Effector CD8-positive, alpha-beta T cell (primary cell): ENCODE measurements at regions not wholly inside any gene's neighbourhood (a gene's known extent, or its start where the extent isn't known, plus 50 kb on each side); places are given as distances from the start of the nearest gene placed in this dataset.
"Not testable (repeated sequence)": the region's sequence is repeated elsewhere in the genome, so short reads cannot be mapped to it uniquely, and the experiment has no call there.

Experiments
- DNase-seq: peaks from one replicate; lab custom pipeline; 2025; lab: John Stamatoyannopoulos, UW

GRCh38 chr7:6882321-6882721 lies 56.2 kb upstream of the CCZ1B start:
- DNase-seq, result not testable (repeated sequence)

DNA sequence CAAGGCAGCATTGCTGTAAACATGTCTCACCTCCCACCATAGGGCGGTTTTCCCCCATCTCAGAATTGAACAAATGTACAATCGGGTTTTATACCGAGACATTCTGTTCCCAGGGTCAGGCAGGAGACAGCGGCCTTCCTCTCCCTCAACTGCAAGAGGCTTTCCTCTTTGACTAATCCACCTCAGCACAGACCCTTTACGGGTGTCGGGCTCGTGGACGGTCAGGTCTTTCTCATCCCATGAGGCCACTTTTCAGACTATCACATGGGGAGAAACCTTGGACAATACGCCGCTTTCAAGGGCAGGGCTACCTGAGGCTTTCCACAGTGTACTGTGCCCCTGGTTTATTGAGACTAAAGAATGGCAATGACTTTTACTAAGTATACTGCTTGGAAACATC lies 57.7 kb upstream of the CCZ1B start:
- DNase-seq, result not testable (repeated sequence)

DNA sequence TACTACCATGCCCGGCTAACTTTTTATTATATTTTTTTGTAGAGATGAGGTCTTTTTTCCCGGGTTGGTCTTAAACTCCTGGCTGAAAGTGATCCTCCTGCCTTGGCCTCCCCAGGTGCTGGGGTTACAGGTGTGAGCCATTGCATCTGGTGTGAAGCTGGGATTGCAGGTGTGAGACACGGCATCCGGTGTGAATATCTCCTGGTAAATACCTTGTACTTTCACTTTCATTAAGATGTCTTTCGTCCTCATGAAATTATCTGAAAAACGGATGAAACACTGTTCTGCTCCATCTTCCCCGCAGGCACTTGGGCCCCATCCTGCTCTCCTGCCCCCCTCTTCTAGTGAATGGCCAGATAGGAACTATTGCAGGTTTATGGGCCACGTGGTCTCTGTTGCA lies 60.1 kb upstream of the CCZ1B start:
- no peak for DNase-seq

DNA sequence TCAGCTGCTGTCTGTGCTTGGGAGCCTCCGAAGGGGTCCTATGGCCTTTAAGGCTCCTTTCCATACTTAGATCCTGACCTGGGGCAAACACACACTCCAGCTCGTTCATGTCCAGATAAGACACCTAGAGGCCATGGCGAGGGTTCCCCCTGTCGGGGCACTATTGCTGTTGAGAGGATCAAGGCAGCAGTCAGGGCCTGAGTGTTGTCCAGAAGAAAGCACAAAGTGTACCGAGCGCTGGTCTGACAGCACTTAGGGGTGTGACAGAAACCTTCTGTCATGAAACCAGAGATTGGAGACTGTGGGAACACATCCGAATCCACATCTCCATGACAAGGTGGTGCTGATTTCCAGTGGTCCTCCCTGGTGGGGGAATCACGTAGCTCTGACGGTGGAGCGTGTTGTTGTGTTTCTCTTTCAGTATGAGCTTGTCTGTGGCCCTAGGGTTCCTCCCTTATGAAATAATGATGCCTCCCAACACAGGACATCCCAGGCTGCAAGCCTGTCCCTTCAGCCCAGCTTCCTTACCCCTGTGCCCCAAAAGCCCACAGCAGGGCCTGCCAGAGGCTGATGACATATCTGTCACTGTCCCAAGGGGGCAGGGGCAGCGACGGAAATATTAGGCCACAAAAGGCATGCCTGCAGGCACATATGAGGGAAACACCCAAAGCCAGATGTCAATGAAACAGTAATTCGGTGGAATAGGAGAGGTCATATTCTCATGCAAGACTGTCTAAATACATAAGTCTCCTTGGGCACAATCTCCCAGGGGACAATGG lies 62.4 kb upstream of the CCZ1B start:
- not testable (repeated sequence) for DNase-seq

DNA sequence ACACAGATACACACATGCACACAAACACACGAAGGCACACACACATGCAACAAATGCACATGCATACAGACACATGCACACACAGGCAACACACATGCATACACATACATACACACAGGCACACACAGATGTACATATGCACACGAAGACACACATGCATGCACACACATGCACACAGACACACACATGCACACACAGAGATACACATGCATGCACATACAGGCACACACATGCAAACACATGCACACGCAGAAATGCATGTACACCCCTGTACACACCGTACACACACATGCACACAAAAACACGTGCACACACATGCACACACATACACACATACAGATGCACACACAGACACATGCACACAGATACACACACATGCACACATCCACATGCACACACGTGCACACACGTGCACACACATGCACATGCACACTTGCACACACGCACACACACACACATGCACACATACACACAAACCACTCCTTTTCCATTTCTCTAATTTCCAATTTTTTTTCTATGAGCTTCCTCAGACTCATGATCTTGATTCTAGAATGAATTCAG lies 63.3 kb upstream of the CCZ1B start:
- DNase-seq, result no peak

DNA sequence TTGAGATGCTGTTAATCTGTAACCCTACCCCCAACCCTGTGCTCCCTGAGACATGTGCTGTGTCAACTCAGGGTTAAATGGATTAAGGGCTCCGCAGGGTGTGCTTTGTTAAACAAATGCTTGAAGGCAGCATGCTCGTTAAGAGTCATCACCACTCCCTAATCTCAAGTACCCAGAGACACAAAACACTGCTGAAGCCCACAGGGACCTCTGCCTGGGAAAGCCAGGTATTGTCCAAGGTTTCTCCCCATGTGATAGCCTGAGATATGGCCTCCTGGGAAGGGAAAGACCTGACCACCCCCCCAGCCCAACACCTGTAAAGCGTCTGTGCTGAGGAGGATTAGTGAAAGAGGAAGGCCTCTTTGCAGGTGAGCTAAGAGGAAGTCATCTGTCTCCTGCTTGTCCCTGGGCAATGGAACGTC lies 76.0 kb upstream of the CCZ1B start:
- not testable (repeated sequence) for DNase-seq

GRCh38 chr7:6903289-6903688 lies 77.2 kb upstream of the CCZ1B start:
- not testable (repeated sequence) for DNase-seq

DNA sequence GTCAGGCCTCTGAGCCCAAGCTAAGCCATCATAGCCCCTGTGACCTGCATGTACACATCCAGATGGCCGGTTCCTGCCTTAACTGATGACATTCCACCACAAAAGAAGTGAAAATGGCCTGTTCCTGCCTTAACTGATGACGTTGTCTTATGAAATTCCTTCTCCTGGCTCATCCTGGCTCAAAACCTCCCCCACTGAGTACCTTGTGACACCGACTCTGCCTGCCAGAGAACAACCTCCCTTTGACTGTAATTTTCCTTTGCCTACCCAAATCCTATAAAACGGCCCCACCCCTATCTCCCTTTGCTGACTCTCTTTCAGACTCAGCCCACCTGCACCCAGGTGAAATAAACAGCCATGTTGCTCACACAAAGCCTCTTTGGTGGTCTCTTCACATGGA lies 77.7 kb upstream of the CCZ1B start:
- DNase-seq, result not testable (repeated sequence)

DNA sequence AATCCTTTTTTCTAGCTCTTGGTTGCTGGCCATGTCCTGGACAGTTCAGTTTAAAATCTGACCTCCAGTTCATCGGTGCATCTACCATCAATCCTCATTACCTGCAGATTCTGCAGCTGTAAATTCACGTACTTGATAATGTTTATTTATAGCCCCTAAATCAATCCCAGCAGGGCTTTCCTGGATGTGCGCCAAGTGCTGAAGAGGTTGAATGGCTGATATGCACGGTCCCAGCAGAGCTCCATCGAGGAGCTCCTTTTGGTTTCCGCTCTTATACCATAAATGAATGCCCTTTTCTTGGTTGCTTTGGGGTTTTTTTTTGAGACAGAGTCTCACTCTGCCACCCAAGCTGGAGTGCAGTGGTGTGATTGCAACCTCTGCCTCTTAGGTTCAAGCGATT lies 91.2 kb upstream of the CCZ1B start:
- DNase-seq, result no peak

- DNase-seq, result not testable (repeated sequence)
These were observed 93.1 kb upstream of the CCZ1B start for GRCh38 chr7:6919169-6919568.

- not testable (repeated sequence) for DNase-seq
These were observed 98.4 kb upstream of the CCZ1B start for GRCh38 chr7:6924523-6924922.

DNA sequence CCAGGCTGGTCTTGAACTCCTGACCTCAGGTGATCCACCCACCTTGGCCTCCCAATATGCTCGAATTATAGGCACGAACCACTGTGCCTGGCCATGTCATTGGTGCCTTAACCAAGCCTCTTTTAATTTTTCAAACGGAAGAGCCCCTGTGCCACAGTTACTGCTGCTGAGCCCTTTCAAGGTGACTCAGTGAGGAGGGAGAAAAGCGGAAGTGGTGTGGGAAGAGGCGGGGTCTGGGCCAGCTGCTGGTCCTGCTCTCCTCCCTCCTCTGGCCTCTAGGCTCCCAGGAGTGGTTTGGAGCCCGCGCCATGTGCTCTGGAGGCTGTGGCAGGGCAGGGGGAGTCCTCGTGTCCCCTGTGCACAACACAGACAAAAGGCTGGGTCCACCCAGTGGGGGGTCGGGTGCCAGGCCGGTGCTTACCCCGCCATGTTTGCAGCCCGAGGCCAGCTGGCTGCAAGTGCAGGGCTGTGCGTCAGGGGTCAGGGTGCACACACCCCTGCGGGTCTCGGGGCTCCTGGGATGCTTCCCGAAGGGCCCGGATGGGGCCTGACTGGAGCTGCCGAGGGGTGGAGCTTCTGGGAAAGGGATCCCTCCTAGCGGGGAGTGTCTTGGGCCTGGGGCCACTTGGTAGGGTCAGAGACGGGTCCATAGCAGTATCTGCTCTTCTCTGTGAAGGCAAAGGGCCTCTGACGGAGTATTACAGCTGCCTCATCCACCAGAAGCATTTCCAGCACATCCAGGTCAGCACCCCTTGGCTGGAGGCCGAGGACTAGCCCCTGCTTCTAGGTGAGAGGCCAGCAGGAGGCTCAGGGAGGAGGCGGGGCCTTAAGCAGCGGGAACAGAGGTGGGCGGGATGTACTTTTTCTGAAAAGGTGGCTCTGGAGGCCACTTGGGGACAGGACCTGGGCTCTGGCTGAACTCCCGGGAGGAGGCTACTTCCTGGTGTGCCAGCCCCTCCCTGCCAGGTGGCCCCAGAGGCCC lies 100.4 kb upstream of the CCZ1B start:
- DNase-seq, result not testable (repeated sequence)

- not testable (repeated sequence) for DNase-seq
These were observed 101.6 kb upstream of the CCZ1B start for GRCh38 chr7:6927643-6928042.

DNA sequence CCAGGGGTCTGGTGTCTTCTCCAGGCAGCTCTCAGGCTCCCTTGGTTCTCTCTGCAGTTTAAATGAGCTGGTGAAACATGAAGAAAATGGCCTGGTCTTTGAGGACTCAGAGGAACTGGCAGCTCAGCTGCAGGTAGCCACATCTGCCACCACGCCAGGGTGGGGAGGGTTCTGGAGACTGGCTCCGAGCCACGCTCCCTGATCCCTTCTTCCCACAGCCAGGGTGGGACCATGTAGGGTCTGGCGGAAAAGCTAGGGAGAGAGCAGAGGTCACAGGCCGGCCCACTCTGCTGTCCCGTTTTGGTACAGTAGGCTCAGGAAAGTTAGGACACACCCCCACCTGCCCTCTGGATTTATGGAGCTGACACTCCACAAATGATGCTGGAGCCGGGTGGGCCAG lies 103.5 kb upstream of the CCZ1B start:
- not testable (repeated sequence) for DNase-seq

GRCh38 chr7:6930081-6930635 lies 104.1 kb upstream of the CCZ1B start:
- DNase-seq, result not testable (repeated sequence)

DNA sequence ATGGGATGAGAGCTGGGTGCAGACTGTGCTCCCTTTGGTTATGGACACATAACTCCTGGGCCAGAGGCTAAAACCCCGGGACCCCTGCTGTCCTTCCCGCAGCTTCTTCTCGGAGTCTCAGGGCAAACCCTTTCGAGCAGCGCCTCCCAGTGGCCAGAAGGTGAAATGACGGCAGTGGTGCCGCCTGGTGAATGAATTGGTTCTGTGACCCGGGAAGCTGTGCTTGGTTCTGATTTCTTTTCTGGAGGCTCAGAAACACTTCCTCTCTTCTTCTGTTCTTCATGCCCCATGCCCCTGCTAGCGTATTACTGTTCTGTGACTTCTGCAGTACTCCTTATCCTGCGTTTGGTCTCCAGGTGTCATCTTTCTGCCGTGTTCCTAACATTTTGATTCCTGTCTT lies 104.7 kb upstream of the CCZ1B start:
- not testable (repeated sequence) for DNase-seq

GRCh38 chr7:6931456-6931855 lies 105.4 kb upstream of the CCZ1B start:
- not testable (repeated sequence) for DNase-seq

- not testable (repeated sequence) for DNase-seq
These were observed 108.0 kb upstream of the CCZ1B start for GRCh38 chr7:6933954-6934632.

GRCh38 chr7:6934981-6935380 lies 108.9 kb upstream of the CCZ1B start:
- no peak for DNase-seq

GRCh38 chr7:6936626-6937025 lies 110.6 kb upstream of the CCZ1B start:
- not testable (repeated sequence) for DNase-seq

DNA sequence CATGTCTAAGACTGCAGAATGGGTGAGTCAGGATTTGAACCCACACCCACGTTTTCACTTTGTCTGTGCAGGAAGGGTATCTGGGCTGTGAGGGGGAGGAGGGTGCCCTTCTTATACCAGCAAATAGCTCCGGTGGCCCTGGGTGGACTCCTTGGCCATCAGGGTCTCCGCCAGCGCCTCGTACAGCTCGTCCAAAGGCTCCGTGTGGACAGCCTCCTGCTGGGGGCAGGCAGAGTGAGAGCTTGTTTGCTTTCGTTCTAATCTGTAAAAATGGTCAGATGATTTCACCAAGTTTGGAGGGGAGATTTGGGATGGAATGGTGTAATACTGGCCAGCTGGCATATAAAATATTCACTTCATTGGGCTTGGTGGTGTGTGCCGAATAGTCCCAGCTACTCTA lies 111.7 kb upstream of the CCZ1B start:
- not testable (repeated sequence) for DNase-seq
